GM18868 (cell line): ENCODE measurements at regions not wholly inside any gene's neighbourhood (a gene's known extent, or its start where the extent isn't known, plus 50 kb on each side); places are given as distances from the start of the nearest gene placed in this dataset.

Source experiments
- ATAC-seq: cut with Tn5 transposase; IDR thresholded peaks from one replicate; pipeline ENCODE4 v1.9.1; 2021; ENCODE audit warnings: mild to moderate bottlenecking, moderate library complexity; ENCODE audit not compliant: unreplicated experiment

GRCh38 chr6:16871047-16871446 lies 109.8 kb upstream of the ATXN1 start:
- no peak for ATAC-seq

DNA sequence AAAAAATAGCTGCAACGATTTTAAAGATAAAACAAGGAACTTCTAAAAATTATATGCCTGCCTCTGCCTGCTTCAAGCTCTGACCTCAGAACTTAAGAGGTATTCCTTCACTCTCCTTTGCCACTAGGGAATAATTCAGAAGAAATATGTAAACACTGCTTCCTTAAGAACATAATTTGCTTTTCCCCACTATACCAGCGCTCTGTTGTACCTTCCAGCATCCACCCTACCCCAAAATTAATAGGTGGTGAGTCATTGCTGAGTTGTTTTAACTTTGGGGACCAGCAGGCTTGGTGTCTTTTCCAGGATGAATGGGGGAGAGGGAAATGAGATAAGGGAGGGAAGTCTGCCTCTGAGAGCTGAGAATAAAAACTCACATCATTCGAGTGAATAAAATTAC lies 107.7 kb upstream of the ATXN1 start:
- ATAC-seq: no peak

DNA sequence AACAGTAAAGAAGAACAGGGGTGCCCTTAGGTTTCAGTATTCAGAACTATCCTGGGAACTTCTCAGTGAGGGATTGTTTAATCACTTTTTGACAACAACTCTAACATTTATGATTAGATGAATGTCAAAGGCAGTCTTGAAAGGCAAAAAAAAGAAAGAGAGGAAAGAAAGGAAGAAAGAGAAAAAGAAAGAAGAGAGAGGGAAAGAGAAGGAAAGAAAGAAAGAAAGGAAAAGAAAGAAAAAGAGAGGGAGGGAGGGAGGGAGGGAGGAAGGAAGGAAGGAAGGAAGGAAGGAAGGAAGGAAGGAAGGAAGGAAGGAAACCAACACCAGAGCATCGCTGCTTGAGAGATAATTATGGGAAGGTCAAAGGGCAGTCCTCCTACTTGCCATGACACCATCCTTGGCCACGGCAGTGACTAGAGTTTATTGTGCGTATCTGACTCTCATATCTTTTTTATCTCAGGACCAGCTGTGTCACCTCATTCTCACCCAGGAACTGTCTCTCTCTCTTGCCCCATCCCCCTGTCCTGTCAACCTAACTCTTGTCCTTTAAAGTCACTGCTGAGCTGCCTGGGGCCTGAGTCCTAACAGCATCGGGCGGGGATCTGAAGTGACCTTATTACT lies 96.8 kb upstream of the ATXN1 start:
- no peak for ATAC-seq

DNA sequence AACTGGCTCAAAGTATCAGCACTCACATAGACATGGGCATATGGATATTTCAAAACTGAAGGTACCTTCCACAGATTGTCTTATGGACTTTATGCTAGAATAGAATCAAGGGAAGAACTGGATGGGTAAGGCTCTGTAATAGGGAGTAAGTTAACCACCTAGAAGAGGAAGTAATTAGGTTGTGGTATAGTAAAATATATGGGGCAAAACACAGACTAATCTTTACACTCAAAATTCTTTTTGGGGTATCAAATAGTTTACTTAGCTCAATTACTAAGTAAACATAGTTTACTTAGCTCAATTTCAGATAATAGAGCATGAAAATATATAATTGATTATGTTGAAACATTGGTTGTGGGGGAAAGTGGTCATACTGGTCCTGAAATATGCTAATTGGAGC lies 94.2 kb upstream of the ATXN1 start:
- peak; percentile 66 for ATAC-seq

- ATAC-seq: peak; percentile 85
These were observed 93.7 kb upstream of the ATXN1 start for GRCh38 chr6:16854986-16855385.

DNA sequence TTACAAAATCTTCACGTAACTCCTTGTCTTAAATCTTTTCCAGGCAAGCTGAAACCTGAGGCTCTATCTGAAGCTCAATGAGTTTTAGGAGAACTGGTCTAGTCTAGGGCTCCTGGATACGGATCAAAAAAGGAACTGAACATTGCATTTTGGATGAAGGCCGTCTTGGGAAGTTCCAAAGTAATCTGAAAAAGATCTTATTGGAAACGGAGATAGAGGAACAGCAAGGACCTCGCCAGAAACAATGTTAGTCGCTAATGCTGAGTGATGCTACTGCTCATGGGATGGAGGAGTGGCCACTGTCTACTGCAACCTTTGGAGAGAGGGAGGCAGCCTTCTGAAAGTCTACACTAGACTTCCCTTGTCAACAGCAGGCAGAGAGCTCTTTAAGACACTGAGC lies 91.4 kb upstream of the ATXN1 start:
- no peak for ATAC-seq

GRCh38 chr6:16851758-16852157 lies 90.5 kb upstream of the ATXN1 start:
- peak; percentile 46 for ATAC-seq

- ATAC-seq: no peak
These were observed 89.8 kb upstream of the ATXN1 start for GRCh38 chr6:16851044-16851540.

GRCh38 chr6:16850681-16851026 lies 89.4 kb upstream of the ATXN1 start:
- ATAC-seq: no peak

DNA sequence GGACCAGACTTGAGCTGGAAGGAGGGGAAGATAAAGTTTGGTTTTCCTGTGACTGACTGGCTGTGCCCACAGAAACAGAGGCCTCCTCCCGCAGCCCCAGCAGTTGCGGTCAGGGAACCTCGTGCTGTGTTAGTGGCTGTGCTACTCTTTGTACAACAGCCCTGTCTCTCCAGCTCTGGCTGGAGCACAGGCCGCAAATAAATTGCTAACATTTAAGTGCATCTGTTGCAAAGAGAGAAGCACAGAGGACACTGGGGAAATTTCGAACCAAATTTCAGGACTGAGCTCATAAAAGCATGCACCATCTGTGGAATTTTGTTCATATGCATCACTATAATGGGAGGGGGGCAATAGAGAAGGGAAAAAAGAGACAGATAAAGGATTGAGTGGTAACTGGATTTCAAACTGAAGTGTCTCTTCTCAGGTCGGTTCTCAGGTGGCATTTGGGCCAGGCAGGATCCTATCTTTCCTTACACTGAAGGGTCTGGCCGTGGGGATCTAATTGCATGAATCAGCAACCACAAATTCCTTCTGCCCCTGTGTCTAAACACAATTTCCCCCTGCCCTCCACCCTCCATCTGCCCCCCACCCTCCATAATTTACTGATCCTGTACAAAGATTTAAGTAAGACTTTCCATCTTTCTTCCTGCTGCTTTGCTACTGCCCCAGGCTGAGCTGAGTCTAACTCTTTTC lies 88.9 kb upstream of the ATXN1 start:
- ATAC-seq: no peak

- no peak for ATAC-seq
These were observed 88.2 kb upstream of the ATXN1 start for GRCh38 chr6:16849280-16849987.

GRCh38 chr6:16846399-16846778 lies 85.1 kb upstream of the ATXN1 start:
- no peak for ATAC-seq

- ATAC-seq: no peak
These were observed 82.9 kb upstream of the ATXN1 start for GRCh38 chr6:16844183-16844582.

DNA sequence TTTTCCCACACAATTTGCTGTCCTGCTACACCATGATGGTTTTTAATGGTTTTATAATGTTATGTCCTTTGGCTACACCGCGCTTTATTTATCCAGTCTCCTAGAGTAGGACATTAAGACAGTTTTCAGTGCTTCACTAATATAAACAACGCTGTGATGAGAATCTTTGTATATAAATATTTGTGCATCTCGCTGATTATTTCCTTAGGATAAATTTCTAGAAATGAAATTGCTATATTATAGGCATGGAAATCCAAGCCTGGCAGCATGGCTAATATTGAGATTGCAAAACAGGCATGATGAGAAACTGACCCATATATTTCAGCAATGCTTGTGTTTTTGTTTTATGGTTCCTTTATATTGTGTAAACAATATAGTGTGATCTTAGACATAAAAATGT lies 81.4 kb upstream of the ATXN1 start:
- no peak for ATAC-seq

DNA sequence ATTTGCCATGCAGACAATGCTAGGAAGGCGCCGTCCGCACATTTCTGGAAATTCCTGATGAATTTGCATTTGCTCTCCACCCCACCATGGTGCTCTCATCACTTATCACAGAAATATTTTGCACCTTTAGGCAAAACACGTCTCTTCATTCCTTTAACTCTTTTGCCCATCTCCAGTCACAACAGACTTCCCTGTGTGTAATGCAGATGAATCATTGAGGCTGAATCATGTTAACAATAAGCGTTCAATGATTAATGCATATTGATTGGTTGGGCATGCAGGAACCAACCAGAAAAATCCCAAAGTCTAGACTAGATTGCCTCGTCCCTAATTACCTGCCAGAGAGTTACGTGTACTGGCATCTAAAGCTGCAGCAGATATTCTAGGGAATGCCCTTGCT lies 80.0 kb upstream of the ATXN1 start:
- no peak for ATAC-seq

DNA sequence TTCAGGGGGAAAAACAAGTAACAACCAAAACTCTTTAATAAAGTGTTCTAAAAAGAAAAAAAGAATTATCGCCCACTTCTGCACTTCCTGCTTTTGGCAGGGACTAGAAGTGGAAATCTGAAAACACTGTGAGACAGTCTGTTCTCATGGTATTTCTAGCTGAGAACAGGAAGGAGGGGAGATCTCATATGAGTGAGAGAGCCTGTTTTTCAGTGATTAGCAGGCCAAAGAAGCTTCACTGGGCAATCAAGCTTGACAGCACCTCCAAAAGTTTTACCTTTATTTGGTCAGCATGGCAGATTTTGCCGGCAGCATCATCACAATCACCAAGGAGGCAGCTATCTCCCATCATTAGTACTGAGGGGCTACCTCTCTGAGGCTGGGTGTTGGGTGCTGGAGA lies 79.5 kb upstream of the ATXN1 start:
- ATAC-seq: peak; percentile 63

DNA sequence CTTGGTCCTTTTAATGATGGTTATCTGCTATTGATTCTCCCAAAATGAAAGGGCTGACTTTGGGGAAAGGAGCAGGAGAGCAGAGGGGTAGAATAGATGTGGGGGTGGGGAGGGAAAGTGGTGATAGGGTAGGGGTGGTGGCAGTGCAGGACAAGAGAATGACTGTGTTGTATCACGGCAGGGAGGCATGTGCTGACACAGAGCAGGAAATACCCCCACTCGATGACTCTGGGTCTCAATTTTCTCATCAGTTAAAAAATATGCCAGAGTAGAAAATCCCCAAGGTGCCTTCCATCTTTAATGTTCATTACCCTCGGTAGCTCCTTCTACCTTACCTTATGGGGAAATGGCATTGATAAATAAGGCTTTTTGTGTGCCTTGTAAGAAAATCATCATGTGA lies 79.0 kb upstream of the ATXN1 start:
- peak; percentile 46 for ATAC-seq

GRCh38 chr6:16839631-16840179 lies 78.4 kb upstream of the ATXN1 start:
- no peak for ATAC-seq

DNA sequence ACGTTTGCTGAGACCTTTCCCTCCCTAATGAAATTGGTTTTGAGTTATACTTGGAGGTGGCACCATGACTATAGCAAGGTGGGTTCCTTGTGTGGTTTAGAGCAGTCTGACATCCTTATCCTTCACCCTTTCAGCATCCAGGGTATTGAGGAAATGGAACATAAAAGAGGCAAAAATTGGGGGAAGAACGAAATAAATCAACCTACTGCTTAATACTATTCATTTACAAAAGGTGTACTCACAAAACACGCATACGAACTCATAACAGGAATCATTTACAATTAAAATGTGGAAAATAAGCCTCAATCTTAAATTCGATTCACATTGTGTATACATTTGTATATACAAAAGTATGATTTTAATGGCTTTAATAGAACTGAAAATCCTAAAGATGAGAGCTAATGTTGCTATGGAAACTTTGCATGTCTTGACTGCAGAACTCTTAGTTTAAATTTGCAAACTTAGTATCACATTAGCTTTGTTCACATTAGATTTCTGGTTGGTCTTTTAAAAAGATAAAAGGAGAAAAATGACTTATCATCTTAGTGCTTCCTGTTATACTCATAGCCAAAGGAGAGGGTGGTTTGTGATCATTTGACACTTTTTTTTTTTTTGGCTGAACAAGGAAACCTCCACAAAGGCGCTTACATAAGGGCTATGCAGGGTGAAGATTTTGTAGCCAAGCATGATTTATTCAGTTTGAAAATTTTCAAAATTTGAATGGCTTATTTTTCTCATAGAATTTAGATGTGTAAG lies 76.1 kb upstream of the ATXN1 start:
- ATAC-seq: no peak

GRCh38 chr6:16836144-16836981 lies 75.1 kb upstream of the ATXN1 start:
- ATAC-seq: peak; percentile 59
